AG10803 (cell line): ENCODE measurements at regions not wholly inside any gene's neighbourhood (a gene's known extent, or its start where the extent isn't known, plus 50 kb on each side); places are given as distances from the start of the nearest gene placed in this dataset.

Experiments
- DNase-seq: peaks from one replicate; pipeline ENCODE4 v3.0.0; 2010; ENCODE audit warnings: low read depth
- H3K4me3 ChIP-seq: 2 replicates; pipeline ENCODE4 v1.5.1; 2011; ENCODE audit warnings: mild to moderate bottlenecking, low read length, control low read depth
- CTCF ChIP-seq: conservative IDR thresholded peaks from 2 replicates; pipeline ENCODE4 v1.5.1; 2011; ENCODE audit warnings: mild to moderate bottlenecking, low read length, control low read depth, inconsistent platforms

- TF ChIP-seq CTCF = no peak
- H3K4me3 ChIP-seq = no peak overlapping the region
- DNase-seq = no peak
These were observed 363.1 kb upstream of the ZFP42 start for GRCh38 chr4:187632260-187632995.

GRCh38 chr4:187633245-187633644, 362.3 kb upstream of the ZFP42 start:
- no peak for DNase-seq
- TF ChIP-seq CTCF = no peak
- H3K4me3 ChIP-seq = no peak overlapping the region

- TF ChIP-seq CTCF = no peak
- H3K4me3 ChIP-seq = no peak overlapping the region
- DNase-seq = peak; percentile 35
These were observed 338.6 kb upstream of the ZFP42 start for GRCh38 chr4:187656959-187657358.

- DNase-seq = no peak
- TF ChIP-seq CTCF = no peak
These were observed 332.5 kb upstream of the ZFP42 start for GRCh38 chr4:187663076-187663475.

GRCh38 chr4:187664011-187664410, 331.6 kb upstream of the ZFP42 start:
- DNase-seq = no peak
- TF ChIP-seq CTCF = no peak
- H3K4me3 ChIP-seq = no peak overlapping the region

More at GRCh38 chr4:187663076-187663475, 332.5 kb upstream of the ZFP42 start:
- no peak overlapping the region for H3K4me3 ChIP-seq

- TF ChIP-seq CTCF = no peak
- H3K4me3 ChIP-seq = no peak overlapping the region
- DNase-seq = no peak
These were observed 330.5 kb upstream of the ZFP42 start for GRCh38 chr4:187665086-187665485.

GRCh38 chr4:187666034-187666433, 329.5 kb upstream of the ZFP42 start:
- no peak for DNase-seq
- no peak overlapping the region for H3K4me3 ChIP-seq
- TF ChIP-seq CTCF = no peak
